Chondrocyte (in vitro differentiated cells): ENCODE measurements at regions not wholly inside any gene's neighbourhood (a gene's known extent, or its start where the extent isn't known, plus 50 kb on each side); places are given as distances from the start of the nearest gene placed in this dataset.

Source experiments
- DNase-seq: peaks from one replicate; pipeline ENCODE4 v3.0.0; 2021; ENCODE audit warnings: mixed read lengths, low spot score
- H3K27ac Mint-ChIP-seq: one replicate; pipeline ENCODE4 v1.8.0; 2021; ENCODE audit warnings: mild to moderate bottlenecking, moderate library complexity, mixed read lengths; ENCODE audit not compliant: unreplicated experiment
- H3K27me3 Mint-ChIP-seq: 2 replicates; pipeline ENCODE4 v1.8.0; 2021; ENCODE audit warnings: low read depth, mixed read lengths
- H3K36me3 Mint-ChIP-seq: 2 replicates; pipeline ENCODE4 v1.8.0; 2021; ENCODE audit warnings: low read depth, mixed read lengths
- H3K4me1 Mint-ChIP-seq: 2 replicates; pipeline ENCODE4 v1.8.0; 2021; ENCODE audit warnings: low read depth, mild to moderate bottlenecking, mixed read lengths
- H3K4me3 Mint-ChIP-seq: one replicate; pipeline ENCODE4 v1.8.0; 2021; ENCODE audit warnings: mild to moderate bottlenecking, moderate library complexity, mixed read lengths; ENCODE audit not compliant: unreplicated experiment
- H3K9me3 Mint-ChIP-seq: 2 replicates; pipeline ENCODE4 v1.8.0; 2021; ENCODE audit warnings: low read depth, mixed read lengths
- CTCF ChIP-seq: fragments of 200-600 bp; sonication (generic); IDR thresholded peaks from 2 replicates; pipeline ENCODE4 v1.5.0; 2021; ENCODE audit warnings: antibody characterized with exemption, mild to moderate bottlenecking, moderate library complexity

- Mint-ChIP-seq H3K36me3 (no peaks in the 10 kb centered on the region), H3K27me3 (peaks cover 1% of the 10 kb centered on the region), H3K9me3 (no peaks in the 10 kb centered on the region), H3K27ac (no peak overlapping the region), H3K4me3 (no peak overlapping the region), H3K4me1 (no peaks in the 10 kb centered on the region)
- DNase-seq = no peak
- TF ChIP-seq CTCF = no peak
Measured at GRCh38 chr7:88363869-88364268, 57.2 kb upstream of the STEAP4 start.

- no peak for TF ChIP-seq CTCF
- peaks cover 1% of the 10 kb centered on the region for H3K27me3 Mint-ChIP-seq
- no peaks in the 10 kb centered on the region for H3K36me3 Mint-ChIP-seq
- DNase-seq = no peak
- no peaks in the 10 kb centered on the region for H3K9me3 Mint-ChIP-seq
- no peak overlapping the region for H3K27ac Mint-ChIP-seq
- H3K4me1 Mint-ChIP-seq = no peaks in the 10 kb centered on the region
- no peak overlapping the region for H3K4me3 Mint-ChIP-seq
Measured at GRCh38 chr7:88363249-88363648, 56.6 kb upstream of the STEAP4 start.

GRCh38 chr7:88361357-88361756 is 54.7 kb upstream of the STEAP4 start:
- DNase-seq = no peak
- H3K4me3 Mint-ChIP-seq = no peak overlapping the region
- no peaks in the 10 kb centered on the region for H3K36me3 Mint-ChIP-seq
- TF ChIP-seq CTCF = no peak
- no peak overlapping the region for H3K27ac Mint-ChIP-seq
- no peaks in the 10 kb centered on the region for H3K9me3 Mint-ChIP-seq
- no peaks in the 10 kb centered on the region for H3K4me1 Mint-ChIP-seq
- no peaks in the 10 kb centered on the region for H3K27me3 Mint-ChIP-seq

GRCh38 chr7:88358881-88359280 is 52.2 kb upstream of the STEAP4 start:
- H3K4me3 Mint-ChIP-seq = no peak overlapping the region
- peaks cover 2% of the 10 kb centered on the region for H3K27me3 Mint-ChIP-seq
- H3K36me3 Mint-ChIP-seq = no peaks in the 10 kb centered on the region
- H3K27ac Mint-ChIP-seq = no peak overlapping the region
- no peak for DNase-seq
- no peaks in the 10 kb centered on the region for H3K4me1 Mint-ChIP-seq
- no peaks in the 10 kb centered on the region for H3K9me3 Mint-ChIP-seq
- TF ChIP-seq CTCF = no peak

- peak; percentile 28 for TF ChIP-seq CTCF
- Mint-ChIP-seq H3K4me3 (no peak overlapping the region), H3K27me3 (peaks cover 4% of the 10 kb centered on the region), H3K9me3 (no peaks in the 10 kb centered on the region), H3K4me1 (no peaks in the 10 kb centered on the region), H3K36me3 (no peaks in the 10 kb centered on the region), H3K27ac (no peak overlapping the region)
- DNase-seq = no peak
Measured at GRCh38 chr7:88358526-88358838, 51.8 kb upstream of the STEAP4 start.
